KOPT-K1 (cell line): ENCODE measurements at regions not wholly inside any gene's neighbourhood (a gene's known extent, or its start where the extent isn't known, plus 50 kb on each side); places are given as distances from the start of the nearest gene placed in this dataset.

Experiments used
- H3K27ac ChIP-seq: fragments of 200-600 bp; sonication (generic); 2 replicates; pipeline ENCODE4 v1.5.1; 2016; ENCODE audit warnings: antibody characterized with exemption, mild to moderate bottlenecking, low read depth, low read length; ENCODE audit not compliant: poor library complexity, severe bottlenecking
- H3K36me3 ChIP-seq: fragments of 200-600 bp; sonication (generic); 2 replicates; pipeline ENCODE4 v1.5.1; 2017; ENCODE audit warnings: antibody characterized with exemption, mild to moderate bottlenecking, low read length, moderate library complexity; ENCODE audit not compliant: insufficient read depth
- H3K9me3 ChIP-seq: fragments of 200-600 bp; sonication (generic); 2 replicates; pipeline ENCODE4 v1.5.1; 2017; ENCODE audit warnings: antibody characterized with exemption, low read length, mild to moderate bottlenecking; ENCODE audit not compliant: insufficient read depth, poor library complexity, severe bottlenecking

- Histone ChIP-seq H3K36me3 (no peaks in the 10 kb centered on the region), H3K27ac (no peak overlapping the region)
Observed at GRCh38 chr15:62454567-62455172, 289.6 kb upstream of the C2CD4B start.

GRCh38 chr15:62455441-62455921, 290.4 kb upstream of the C2CD4B start:
- no peaks in the 10 kb centered on the region for H3K9me3 ChIP-seq
- no peak overlapping the region for H3K27ac ChIP-seq
- H3K36me3 ChIP-seq: no peaks in the 10 kb centered on the region

More at GRCh38 chr15:62454567-62455172, 289.6 kb upstream of the C2CD4B start:
- H3K9me3 ChIP-seq: no peaks in the 10 kb centered on the region

- no peaks in the 10 kb centered on the region for H3K36me3 ChIP-seq
- H3K9me3 ChIP-seq: no peaks in the 10 kb centered on the region
- H3K27ac ChIP-seq: no peak overlapping the region
Observed at GRCh38 chr15:62456011-62456920, 291.2 kb upstream of the C2CD4B start.

GRCh38 chr15:62457100-62457499, 292.0 kb upstream of the C2CD4B start:
- Histone ChIP-seq H3K9me3 (no peaks in the 10 kb centered on the region), H3K36me3 (no peaks in the 10 kb centered on the region), H3K27ac (no peak overlapping the region)

- H3K36me3 ChIP-seq: no peaks in the 10 kb centered on the region
- no peak overlapping the region for H3K27ac ChIP-seq
- no peaks in the 10 kb centered on the region for H3K9me3 ChIP-seq
Observed at GRCh38 chr15:62459875-62460274, 294.8 kb upstream of the C2CD4B start.

- H3K9me3 ChIP-seq: no peaks in the 10 kb centered on the region
- no peak overlapping the region for H3K27ac ChIP-seq
- no peaks in the 10 kb centered on the region for H3K36me3 ChIP-seq
Observed at GRCh38 chr15:62462268-62462667, 297.2 kb upstream of the C2CD4B start.

GRCh38 chr15:62462721-62463120, 297.6 kb upstream of the C2CD4B start:
- no peak overlapping the region for H3K27ac ChIP-seq
- no peaks in the 10 kb centered on the region for H3K9me3 ChIP-seq
- no peaks in the 10 kb centered on the region for H3K36me3 ChIP-seq

GRCh38 chr15:62464705-62465104, 299.6 kb upstream of the C2CD4B start:
- Histone ChIP-seq H3K9me3 (no peaks in the 10 kb centered on the region), H3K27ac (no peak overlapping the region), H3K36me3 (no peaks in the 10 kb centered on the region)

- Histone ChIP-seq H3K27ac (no peak overlapping the region), H3K36me3 (no peaks in the 10 kb centered on the region), H3K9me3 (no peaks in the 10 kb centered on the region)
Observed at GRCh38 chr15:62465173-62465572, 300.1 kb upstream of the C2CD4B start.

GRCh38 chr15:62469478-62469873, 304.4 kb upstream of the C2CD4B start:
- H3K36me3 ChIP-seq: no peaks in the 10 kb centered on the region
- H3K9me3 ChIP-seq: no peaks in the 10 kb centered on the region
- no peak overlapping the region for H3K27ac ChIP-seq

GRCh38 chr15:62469874-62470688, 305.0 kb upstream of the C2CD4B start:
- H3K36me3 ChIP-seq: no peaks in the 10 kb centered on the region
- H3K9me3 ChIP-seq: no peaks in the 10 kb centered on the region
- H3K27ac ChIP-seq: no peak overlapping the region

GRCh38 chr15:62472616-62473299, 307.7 kb upstream of the C2CD4B start:
- Histone ChIP-seq H3K9me3 (no peaks in the 10 kb centered on the region), H3K36me3 (no peaks in the 10 kb centered on the region), H3K27ac (no peak overlapping the region)

GRCh38 chr15:62474021-62474770, 309.1 kb upstream of the C2CD4B start:
- no peaks in the 10 kb centered on the region for H3K36me3 ChIP-seq
- no peaks in the 10 kb centered on the region for H3K9me3 ChIP-seq
- H3K27ac ChIP-seq: no peak overlapping the region

- no peak overlapping the region for H3K27ac ChIP-seq
- H3K36me3 ChIP-seq: no peaks in the 10 kb centered on the region
- no peaks in the 10 kb centered on the region for H3K9me3 ChIP-seq
Observed at GRCh38 chr15:62474771-62475124, 309.7 kb upstream of the C2CD4B start.
